ENCODE measurements at regions not wholly inside any gene's neighbourhood (a gene's known extent, or its start where the extent isn't known, plus 50 kb on each side); places are given as distances from the start of the nearest gene placed in this dataset.

GRCh38 chr13:111629457-111629856, 309.0 kb downstream of the TEX29 start:
- Histone ChIP-seq H3K9me3 (replicated peaks in 1 of 2; ENCODE audit: control insufficient read depth in 1 of 2, insufficient read depth in 1 of 2, low read length in 2 of 2) (peaks cover 0 to 3% of the 10 kb centered on the region in 2 donors), H3K4me2 (replicated peaks; ENCODE audit: extremely low read depth, low read length, poor library complexity, severe bottlenecking) (no peak overlapping the region), H3K27me3 (ENCODE audit: control insufficient read depth in 2 of 2, insufficient read depth in 2 of 2, low read length in 2 of 2) (no peaks in the 10 kb centered on the region), H4K20me1 (ENCODE audit: insufficient read depth, low read length) (no peaks in the 10 kb centered on the region), H3K79me2 (ENCODE audit: insufficient read depth, low read length) (no peaks in the 10 kb centered on the region), H3K27ac (ENCODE audit: low read depth in 1 of 2, low read length in 2 of 2) (no peak overlapping the region), H3K36me3 (replicated peaks in 1 of 2; ENCODE audit: control insufficient read depth in 1 of 2, insufficient read depth in 2 of 2, low read length in 2 of 2) (no peaks in the 10 kb centered on the region), H3K9ac (ENCODE audit: insufficient read depth, low read length, poor library complexity, severe bottlenecking) (no peak overlapping the region), H3K4me3 (replicated peaks in 1 of 3; ENCODE audit: low read depth in 2 of 3, low read length in 3 of 3) (no peak overlapping the region), H2AFZ (ENCODE audit: insufficient read depth, low read depth, low read length, poor library complexity, severe bottlenecking) (no peak overlapping the region), H3K4me1 (ENCODE audit: control insufficient read depth in 1 of 2, insufficient read depth in 2 of 2, low read length in 2 of 2) (no peaks in the 10 kb centered on the region)
- no peaks in the 10 kb centered on the region for H3K4me1 Mint-ChIP-seq
- H3K9me3 Mint-ChIP-seq: peaks cover 0 to 8% (median 0%) of the 10 kb centered on the region in 7 donors
- H3K4me3 Mint-ChIP-seq: no peak overlapping the region
- no peak for DNase-seq
- peaks cover 0 to 1% (median 0%) of the 10 kb centered on the region in 3 donors for H3K27me3 Mint-ChIP-seq (ENCODE audit: low read depth in 3 of 3)
- 93% methylated on average over 12 of the region's 15 CpGs for WGBS (ENCODE audit: insufficient coverage)
- H3K36me3 Mint-ChIP-seq: no peaks in the 10 kb centered on the region
- TF ChIP-seq, protein P1, sequence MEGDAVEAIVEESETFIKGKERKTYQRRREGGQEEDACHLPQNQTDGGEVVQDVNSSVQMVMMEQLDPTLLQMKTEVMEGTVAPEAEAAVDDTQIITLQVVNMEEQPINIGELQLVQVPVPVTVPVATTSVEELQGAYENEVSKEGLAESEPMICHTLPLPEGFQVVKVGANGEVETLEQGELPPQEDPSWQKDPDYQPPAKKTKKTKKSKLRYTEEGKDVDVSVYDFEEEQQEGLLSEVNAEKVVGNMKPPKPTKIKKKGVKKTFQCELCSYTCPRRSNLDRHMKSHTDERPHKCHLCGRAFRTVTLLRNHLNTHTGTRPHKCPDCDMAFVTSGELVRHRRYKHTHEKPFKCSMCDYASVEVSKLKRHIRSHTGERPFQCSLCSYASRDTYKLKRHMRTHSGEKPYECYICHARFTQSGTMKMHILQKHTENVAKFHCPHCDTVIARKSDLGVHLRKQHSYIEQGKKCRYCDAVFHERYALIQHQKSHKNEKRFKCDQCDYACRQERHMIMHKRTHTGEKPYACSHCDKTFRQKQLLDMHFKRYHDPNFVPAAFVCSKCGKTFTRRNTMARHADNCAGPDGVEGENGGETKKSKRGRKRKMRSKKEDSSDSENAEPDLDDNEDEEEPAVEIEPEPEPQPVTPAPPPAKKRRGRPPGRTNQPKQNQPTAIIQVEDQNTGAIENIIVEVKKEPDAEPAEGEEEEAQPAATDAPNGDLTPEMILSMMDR (IDR thresholded peaks at IDR 0.05): no peak
- intact Hi-C loops (cut with micrococcal nuclease): no loop called here
- H3K27ac Mint-ChIP-seq: no peak overlapping the region

DNA sequence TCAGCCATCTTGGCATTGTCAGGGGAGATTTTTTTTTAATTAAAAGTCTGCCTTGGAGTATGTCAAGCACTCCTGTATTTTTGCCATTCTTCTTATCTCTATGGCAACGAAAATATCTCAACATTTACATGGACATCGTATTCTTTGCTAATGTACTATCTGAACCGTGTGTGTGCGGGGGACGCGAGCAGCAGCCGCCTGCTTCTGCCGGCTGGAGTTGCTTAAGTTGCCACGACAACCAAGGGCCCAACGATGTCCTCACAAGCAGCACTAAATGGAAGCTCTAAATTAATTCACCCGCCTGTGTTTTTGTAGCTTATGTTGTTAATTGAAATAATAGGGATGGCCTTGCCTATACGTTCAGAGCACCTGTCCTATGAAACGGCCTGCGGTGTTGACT, 309.5 kb downstream of the TEX29 start:
- WGBS (ENCODE audit: insufficient coverage): 94% methylated on average over 13 of the region's 14 CpGs
- H3K4me1 ChIP-seq (ENCODE audit: control insufficient read depth in 1 of 2, insufficient read depth in 2 of 2, low read length in 2 of 2): no peaks in the 10 kb centered on the region
- H3K9ac ChIP-seq (ENCODE audit: insufficient read depth, low read length, poor library complexity, severe bottlenecking): no peak overlapping the region
- Mint-ChIP-seq H3K27me3 (ENCODE audit: low read depth in 3 of 3) (peaks cover 0 to 1% (median under 1%) of the 10 kb centered on the region in 3 donors), H3K36me3 (no peaks in the 10 kb centered on the region), H3K4me1 (no peaks in the 10 kb centered on the region), H3K4me3 (no peak overlapping the region), H3K9me3 (peaks cover 0 to 8% (median 0%) of the 10 kb centered on the region in 7 donors), H3K27ac (no peak overlapping the region)
- H4K20me1 ChIP-seq (ENCODE audit: insufficient read depth, low read length): no peaks in the 10 kb centered on the region
- no peak for DNase-seq
- H3K27me3 ChIP-seq (ENCODE audit: control insufficient read depth in 2 of 2, insufficient read depth in 2 of 2, low read length in 2 of 2): no peaks in the 10 kb centered on the region
- H3K4me2 ChIP-seq (replicated peaks; ENCODE audit: extremely low read depth, low read length, poor library complexity, severe bottlenecking): no peak overlapping the region
- H2AFZ ChIP-seq (ENCODE audit: insufficient read depth, low read depth, low read length, poor library complexity, severe bottlenecking): no peak overlapping the region
- intact Hi-C loops (cut with micrococcal nuclease): no loop called here
- TF ChIP-seq, protein P1 (IDR thresholded peaks at IDR 0.05): no peak
- H3K36me3 ChIP-seq (replicated peaks in 1 of 2; ENCODE audit: control insufficient read depth in 1 of 2, insufficient read depth in 2 of 2, low read length in 2 of 2): no peaks in the 10 kb centered on the region
- H3K27ac ChIP-seq (ENCODE audit: low read depth in 1 of 2, low read length in 2 of 2): no peak overlapping the region
- no peak overlapping the region for H3K4me3 ChIP-seq (replicated peaks in 1 of 3; ENCODE audit: low read depth in 2 of 3, low read length in 3 of 3)
- no peaks in the 10 kb centered on the region for H3K79me2 ChIP-seq (ENCODE audit: insufficient read depth, low read length)
- H3K9me3 ChIP-seq (replicated peaks in 1 of 2; ENCODE audit: control insufficient read depth in 1 of 2, insufficient read depth in 1 of 2, low read length in 2 of 2): peaks cover 0 to 3% of the 10 kb centered on the region in 2 donors

All from CD14-positive monocyte (primary cell).